H1 (cell line): ENCODE measurements at regions not wholly inside any gene's neighbourhood (a gene's known extent, or its start where the extent isn't known, plus 50 kb on each side); places are given as distances from the start of the nearest gene placed in this dataset.

ENCODE experiments used
- CTCF ChIA-PET: fragments of 300-600 bp; sonication (Branson Sonifier 250); formaldehyde crosslinking; loops from one replicate; lab custom pipeline; 2021; ENCODE audit not compliant: partially characterized antibody; lab: Charles Lee
- POLR2A ChIA-PET: fragments of 300-600 bp; sonication (Branson Sonifier 250); formaldehyde crosslinking; loops from one replicate; lab custom pipeline; 2021; ENCODE audit warnings: inconsistent platforms; ENCODE audit not compliant: partially characterized antibody; lab: Charles Lee
- DNase-seq, 2 experiments: peaks; one replicate each; pipeline versions ENCODE4 v3.0.0 to v3.0.0-alpha.2; 2010 to 2022; ENCODE audit warnings: low spot score in 2 of 2, low read depth in 1 of 2, mixed read lengths in 1 of 2
- FAIRE-seq: peaks from 2 replicates; lab custom pipeline; 2011; peaks lifted over from hg19 to GRCh38; lab: Jason Lieb, UNC
- H2AFZ ChIP-seq: 2 replicates; pipeline ENCODE4 v1.8.1; 2012; ENCODE audit warnings: low read length, inconsistent platforms
- H2AK5ac ChIP-seq: 2 replicates; pipeline ENCODE4 v1.6.1; 2013; ENCODE audit warnings: low read depth, low read length
- H2BK120ac ChIP-seq: replicated peaks from 2 replicates; pipeline ENCODE3; 2013; ENCODE audit warnings: low read depth, low read length, inconsistent platforms
- H2BK12ac ChIP-seq: 2 replicates; pipeline ENCODE4 v1.6.1; 2013; ENCODE audit warnings: low read depth, low read length
- H2BK15ac ChIP-seq: 2 replicates; pipeline ENCODE4 v1.6.1; 2013; ENCODE audit warnings: low read length
- H2BK20ac ChIP-seq: 2 replicates; pipeline ENCODE4 v1.6.1; 2013; ENCODE audit warnings: low read length
- H2BK5ac ChIP-seq: 2 replicates; pipeline ENCODE4 v1.6.1; 2013; ENCODE audit warnings: low read depth, low read length
- H3K14ac ChIP-seq: 2 replicates; pipeline ENCODE4 v1.6.1; 2013; ENCODE audit warnings: inconsistent platforms; ENCODE audit not compliant: insufficient read length
- H3K18ac ChIP-seq: 2 replicates; pipeline ENCODE4 v1.6.1; 2013; ENCODE audit warnings: low read length; ENCODE audit errors: extremely low read depth
- H3K23ac ChIP-seq: 2 replicates; pipeline ENCODE4 v1.6.1; 2013; ENCODE audit warnings: inconsistent platforms; ENCODE audit not compliant: insufficient read length
- H3K23me2 ChIP-seq: 2 replicates; pipeline ENCODE4 v1.6.1; 2013; ENCODE audit warnings: low read depth, low read length
- H3K27ac ChIP-seq: 2 replicates; pipeline ENCODE4 v1.6.1; 2011; ENCODE audit warnings: low read depth, low read length, inconsistent platforms
- H3K27me3 ChIP-seq, 4 experiments: replicated peaks in 1 of 4; 1 replicate in 1 of 4; 2 replicates in 3 of 4; pipeline versions ENCODE4 v1.6.1 to v1.8.1; 2011 to 2013; ENCODE audit warnings: low read length in 3 of 4, mild to moderate bottlenecking in 3 of 4, inconsistent platforms in 2 of 4, mixed read lengths in 2 of 4, moderate library complexity in 1 of 4; ENCODE audit not compliant: control insufficient read depth in 3 of 4, insufficient read depth in 3 of 4; ENCODE audit errors: extremely low read depth in 1 of 4
- H3K36me3 ChIP-seq, 4 experiments: 2 replicates each; pipeline versions ENCODE4 v1.6.1 to v1.8.1; 2011 to 2013; ENCODE audit warnings: mild to moderate bottlenecking in 4 of 4, low read length in 3 of 4, moderate library complexity in 2 of 4, control low read depth in 1 of 4, inconsistent platforms in 1 of 4; ENCODE audit not compliant: insufficient read depth in 4 of 4, control insufficient read depth in 2 of 4
- H3K4ac ChIP-seq: replicated peaks from 2 replicates; pipeline ENCODE3; 2013; ENCODE audit warnings: low read length, low read depth, mixed read lengths, inconsistent platforms; ENCODE audit not compliant: insufficient read length
- H3K4me1 ChIP-seq, 4 experiments: replicated peaks in 1 of 4; 1 replicate in 1 of 4; 2 replicates in 3 of 4; pipeline versions ENCODE4 v1.6.1 to v1.8.1; 2011 to 2013; ENCODE audit warnings: low read length in 3 of 4, inconsistent platforms in 2 of 4, mixed read lengths in 1 of 4; ENCODE audit not compliant: insufficient read depth in 4 of 4, control insufficient read depth in 3 of 4
- H3K4me2 ChIP-seq, 2 experiments: 2 replicates each; pipeline versions ENCODE4 v1.6.1 to v1.8.1; 2011 to 2013; ENCODE audit warnings: low read depth in 2 of 2, low read length in 2 of 2, control low read depth in 1 of 2, inconsistent platforms in 1 of 2, mild to moderate bottlenecking in 1 of 2; ENCODE audit not compliant: insufficient read depth in 1 of 2
- H3K4me3 ChIP-seq, 4 experiments: fragments of 200-600, 300-600 bp in 1 of 4; sonication (generic), shearing (Covaris generic), sonication (Bioruptor Twin) in 1 of 4; 2 replicates each; pipeline versions ENCODE4 v1.5.1 to v1.8.1; 2011 to 2016; ENCODE audit warnings: low read length in 4 of 4, low read depth in 3 of 4, control low read depth in 2 of 4, inconsistent platforms in 2 of 4, mild to moderate bottlenecking in 2 of 4, mixed read lengths in 1 of 4, moderate library complexity in 1 of 4; ENCODE audit not compliant: insufficient read depth in 2 of 4; ENCODE audit errors: extremely low read depth in 1 of 4
- H3K56ac ChIP-seq: replicated peaks from 2 replicates; pipeline ENCODE3; 2013; ENCODE audit warnings: low read depth, mild to moderate bottlenecking, mixed read lengths, low read length, inconsistent platforms; ENCODE audit not compliant: insufficient read length
- H3K79me1 ChIP-seq: 2 replicates; pipeline ENCODE4 v1.6.1; 2013; ENCODE audit warnings: low read depth, low read length, control low read depth
- H3K79me2 ChIP-seq, 2 experiments: 2 replicates each; pipeline versions ENCODE4 v1.6.1 to v1.8.1; 2012 to 2013; ENCODE audit warnings: low read length in 2 of 2, mild to moderate bottlenecking in 2 of 2, inconsistent platforms in 1 of 2; ENCODE audit not compliant: insufficient read depth in 2 of 2, control insufficient read depth in 1 of 2
- H3K9ac ChIP-seq, 4 experiments: replicated peaks in 1 of 4; 1 replicate in 1 of 4; 2 replicates in 3 of 4; pipeline versions ENCODE4 v1.6.1 to v1.8.1; 2011 to 2013; ENCODE audit warnings: low read depth in 3 of 4, low read length in 3 of 4, control low read depth in 2 of 4, mild to moderate bottlenecking in 2 of 4, moderate library complexity in 2 of 4, inconsistent platforms in 1 of 4; ENCODE audit errors: extremely low read depth in 1 of 4
- H3K9me3 ChIP-seq, 2 experiments: 2 replicates each; pipeline versions ENCODE4 v1.6.1 to v1.8.1; 2012 to 2013; ENCODE audit warnings: mild to moderate bottlenecking in 2 of 2, moderate library complexity in 2 of 2, control low read depth in 1 of 2, inconsistent platforms in 1 of 2, low read depth in 1 of 2, low read length in 1 of 2, mixed read lengths in 1 of 2; ENCODE audit not compliant: insufficient read depth in 2 of 2
- H4K20me1 ChIP-seq, 2 experiments: replicated peaks in 1 of 2; 2 replicates each; pipeline versions ENCODE3 to v1.8.1; 2011 to 2013; ENCODE audit warnings: inconsistent platforms in 2 of 2, low read length in 2 of 2, mild to moderate bottlenecking in 1 of 2; ENCODE audit not compliant: insufficient read depth in 2 of 2, control insufficient read depth in 1 of 2
- H4K5ac ChIP-seq: 2 replicates; pipeline ENCODE4 v1.6.1; 2013; ENCODE audit warnings: low read length, low read depth, mixed read lengths, inconsistent platforms; ENCODE audit not compliant: insufficient read length
- H4K8ac ChIP-seq: 2 replicates; pipeline ENCODE4 v1.8.0; 2013; ENCODE audit warnings: mild to moderate bottlenecking, moderate library complexity, low read length, inconsistent platforms; ENCODE audit not compliant: insufficient read depth; ENCODE audit errors: extremely low read depth
- H4K91ac ChIP-seq: replicated peaks from 2 replicates; pipeline ENCODE3; 2013; ENCODE audit warnings: low read length, mixed read lengths, inconsistent platforms; ENCODE audit not compliant: insufficient read length
- POLR2AphosphoS5 ChIP-seq: IDR thresholded peaks from 2 replicates; pipeline ENCODE4 v1.6.1; 2011; ENCODE audit warnings: low read depth, low read length
- TF ChIP-seq, protein P1 (sequence below): fragments of 300-600 bp; sonication (generic); IDR thresholded peaks from 2 replicates; pipeline ENCODE4 v1.7.1; 2012; ENCODE audit warnings: low read length, moderate library complexity, mild to moderate bottlenecking, inconsistent platforms; ENCODE audit not compliant: insufficient replicate concordance

DNA sequence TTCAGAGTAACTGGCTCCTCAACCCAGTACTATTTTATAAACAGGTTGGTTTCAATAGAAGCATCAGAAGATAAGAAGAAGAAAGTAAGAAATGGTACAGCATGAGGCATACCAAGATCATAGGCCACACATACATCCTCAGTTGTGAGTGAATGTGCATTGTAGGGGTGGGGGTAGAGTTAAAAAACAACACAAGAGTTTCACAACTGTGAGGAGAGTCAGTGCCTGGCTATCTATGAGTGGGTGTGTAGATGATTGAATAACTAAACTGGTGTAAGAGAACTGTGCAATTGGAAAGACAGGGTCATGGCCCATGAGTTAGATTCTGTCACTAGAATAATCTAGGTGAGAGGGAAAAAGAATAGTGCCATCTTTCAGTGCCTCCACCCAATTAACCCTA is 748.2 kb upstream of the ACVR2A start:
- no peak overlapping the region for H2AK5ac ChIP-seq
- no peak overlapping the region for H3K4ac ChIP-seq
- no peak for FAIRE-seq
- peaks cover 0 to 7% (median 3%) of the 10 kb centered on the region in 4 experiments; a peak in 4 of 7 replicates for H3K27me3 ChIP-seq
- H4K20me1 ChIP-seq: no peaks in the 10 kb centered on the region
- no peak overlapping the region for H2BK12ac ChIP-seq
- no peaks in the 10 kb centered on the region for H3K9me3 ChIP-seq
- ChIA-PET CTCF (interaction anchor here (4.6 kb wide), 1 partner anchor 14 kb away, joined by 25 read pairs; no protein-coding TSS in a partner anchor), POLR2A (no interaction called here)
- no peak overlapping the region for H4K91ac ChIP-seq
- H3K4me2 ChIP-seq: no peak overlapping the region
- no peaks in the 10 kb centered on the region for H3K79me1 ChIP-seq
- H3K9ac ChIP-seq: no peak overlapping the region
- no peak overlapping the region for H2AFZ ChIP-seq
- H3K23me2 ChIP-seq: no peaks in the 10 kb centered on the region
- no peak overlapping the region for H3K56ac ChIP-seq
- no peak overlapping the region for H4K8ac ChIP-seq
- H3K14ac ChIP-seq: no peak overlapping the region
- H4K5ac ChIP-seq: no peak overlapping the region
- H3K36me3 ChIP-seq: no peaks in the 10 kb centered on the region
- H2BK5ac ChIP-seq: no peak overlapping the region
- H3K18ac ChIP-seq: no peak overlapping the region
- peaks cover 0 to 8% (median 2%) of the 10 kb centered on the region in 4 experiments; a peak in 3 of 7 replicates for H3K4me1 ChIP-seq
- H3K27ac ChIP-seq: no peak overlapping the region
- H3K4me3 ChIP-seq: no peak overlapping the region
- no peak for DNase-seq
- no peak overlapping the region for H3K23ac ChIP-seq
- H2BK15ac ChIP-seq: no peak overlapping the region
- no peaks in the 10 kb centered on the region for H3K79me2 ChIP-seq
- no peak overlapping the region for H2BK120ac ChIP-seq
- H2BK20ac ChIP-seq: no peak overlapping the region
- TF ChIP-seq POLR2AphosphoS5: no peak
- TF ChIP-seq, protein P1, sequence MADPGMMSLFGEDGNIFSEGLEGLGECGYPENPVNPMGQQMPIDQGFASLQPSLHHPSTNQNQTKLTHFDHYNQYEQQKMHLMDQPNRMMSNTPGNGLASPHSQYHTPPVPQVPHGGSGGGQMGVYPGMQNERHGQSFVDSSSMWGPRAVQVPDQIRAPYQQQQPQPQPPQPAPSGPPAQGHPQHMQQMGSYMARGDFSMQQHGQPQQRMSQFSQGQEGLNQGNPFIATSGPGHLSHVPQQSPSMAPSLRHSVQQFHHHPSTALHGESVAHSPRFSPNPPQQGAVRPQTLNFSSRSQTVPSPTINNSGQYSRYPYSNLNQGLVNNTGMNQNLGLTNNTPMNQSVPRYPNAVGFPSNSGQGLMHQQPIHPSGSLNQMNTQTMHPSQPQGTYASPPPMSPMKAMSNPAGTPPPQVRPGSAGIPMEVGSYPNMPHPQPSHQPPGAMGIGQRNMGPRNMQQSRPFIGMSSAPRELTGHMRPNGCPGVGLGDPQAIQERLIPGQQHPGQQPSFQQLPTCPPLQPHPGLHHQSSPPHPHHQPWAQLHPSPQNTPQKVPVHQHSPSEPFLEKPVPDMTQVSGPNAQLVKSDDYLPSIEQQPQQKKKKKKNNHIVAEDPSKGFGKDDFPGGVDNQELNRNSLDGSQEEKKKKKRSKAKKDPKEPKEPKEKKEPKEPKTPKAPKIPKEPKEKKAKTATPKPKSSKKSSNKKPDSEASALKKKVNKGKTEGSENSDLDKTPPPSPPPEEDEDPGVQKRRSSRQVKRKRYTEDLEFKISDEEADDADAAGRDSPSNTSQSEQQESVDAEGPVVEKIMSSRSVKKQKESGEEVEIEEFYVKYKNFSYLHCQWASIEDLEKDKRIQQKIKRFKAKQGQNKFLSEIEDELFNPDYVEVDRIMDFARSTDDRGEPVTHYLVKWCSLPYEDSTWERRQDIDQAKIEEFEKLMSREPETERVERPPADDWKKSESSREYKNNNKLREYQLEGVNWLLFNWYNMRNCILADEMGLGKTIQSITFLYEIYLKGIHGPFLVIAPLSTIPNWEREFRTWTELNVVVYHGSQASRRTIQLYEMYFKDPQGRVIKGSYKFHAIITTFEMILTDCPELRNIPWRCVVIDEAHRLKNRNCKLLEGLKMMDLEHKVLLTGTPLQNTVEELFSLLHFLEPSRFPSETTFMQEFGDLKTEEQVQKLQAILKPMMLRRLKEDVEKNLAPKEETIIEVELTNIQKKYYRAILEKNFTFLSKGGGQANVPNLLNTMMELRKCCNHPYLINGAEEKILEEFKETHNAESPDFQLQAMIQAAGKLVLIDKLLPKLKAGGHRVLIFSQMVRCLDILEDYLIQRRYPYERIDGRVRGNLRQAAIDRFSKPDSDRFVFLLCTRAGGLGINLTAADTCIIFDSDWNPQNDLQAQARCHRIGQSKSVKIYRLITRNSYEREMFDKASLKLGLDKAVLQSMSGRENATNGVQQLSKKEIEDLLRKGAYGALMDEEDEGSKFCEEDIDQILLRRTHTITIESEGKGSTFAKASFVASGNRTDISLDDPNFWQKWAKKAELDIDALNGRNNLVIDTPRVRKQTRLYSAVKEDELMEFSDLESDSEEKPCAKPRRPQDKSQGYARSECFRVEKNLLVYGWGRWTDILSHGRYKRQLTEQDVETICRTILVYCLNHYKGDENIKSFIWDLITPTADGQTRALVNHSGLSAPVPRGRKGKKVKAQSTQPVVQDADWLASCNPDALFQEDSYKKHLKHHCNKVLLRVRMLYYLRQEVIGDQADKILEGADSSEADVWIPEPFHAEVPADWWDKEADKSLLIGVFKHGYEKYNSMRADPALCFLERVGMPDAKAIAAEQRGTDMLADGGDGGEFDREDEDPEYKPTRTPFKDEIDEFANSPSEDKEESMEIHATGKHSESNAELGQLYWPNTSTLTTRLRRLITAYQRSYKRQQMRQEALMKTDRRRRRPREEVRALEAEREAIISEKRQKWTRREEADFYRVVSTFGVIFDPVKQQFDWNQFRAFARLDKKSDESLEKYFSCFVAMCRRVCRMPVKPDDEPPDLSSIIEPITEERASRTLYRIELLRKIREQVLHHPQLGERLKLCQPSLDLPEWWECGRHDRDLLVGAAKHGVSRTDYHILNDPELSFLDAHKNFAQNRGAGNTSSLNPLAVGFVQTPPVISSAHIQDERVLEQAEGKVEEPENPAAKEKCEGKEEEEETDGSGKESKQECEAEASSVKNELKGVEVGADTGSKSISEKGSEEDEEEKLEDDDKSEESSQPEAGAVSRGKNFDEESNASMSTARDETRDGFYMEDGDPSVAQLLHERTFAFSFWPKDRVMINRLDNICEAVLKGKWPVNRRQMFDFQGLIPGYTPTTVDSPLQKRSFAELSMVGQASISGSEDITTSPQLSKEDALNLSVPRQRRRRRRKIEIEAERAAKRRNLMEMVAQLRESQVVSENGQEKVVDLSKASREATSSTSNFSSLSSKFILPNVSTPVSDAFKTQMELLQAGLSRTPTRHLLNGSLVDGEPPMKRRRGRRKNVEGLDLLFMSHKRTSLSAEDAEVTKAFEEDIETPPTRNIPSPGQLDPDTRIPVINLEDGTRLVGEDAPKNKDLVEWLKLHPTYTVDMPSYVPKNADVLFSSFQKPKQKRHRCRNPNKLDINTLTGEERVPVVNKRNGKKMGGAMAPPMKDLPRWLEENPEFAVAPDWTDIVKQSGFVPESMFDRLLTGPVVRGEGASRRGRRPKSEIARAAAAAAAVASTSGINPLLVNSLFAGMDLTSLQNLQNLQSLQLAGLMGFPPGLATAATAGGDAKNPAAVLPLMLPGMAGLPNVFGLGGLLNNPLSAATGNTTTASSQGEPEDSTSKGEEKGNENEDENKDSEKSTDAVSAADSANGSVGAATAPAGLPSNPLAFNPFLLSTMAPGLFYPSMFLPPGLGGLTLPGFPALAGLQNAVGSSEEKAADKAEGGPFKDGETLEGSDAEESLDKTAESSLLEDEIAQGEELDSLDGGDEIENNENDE: no peak
